ENCODE measurements at regions not wholly inside any gene's neighbourhood (a gene's known extent, or its start where the extent isn't known, plus 50 kb on each side); places are given as distances from the start of the nearest gene placed in this dataset.

GRCh38 chr1:58982259-58982998, 198.6 kb upstream of the JUN start (continued):
- no peak for TF ChIP-seq CTCF (IDR thresholded peaks at IDR 0.05; ENCODE audit: control extremely low read depth in 1 of 3, insufficient read depth in 1 of 3, low read depth in 1 of 3, low read length in 3 of 3)
- no peak for TF ChIP-seq RAD21 (IDR thresholded peaks at IDR 0.05 in 1 of 2, conservative IDR thresholded peaks at IDR 0.05 in 1 of 2; ENCODE audit: low read depth in 2 of 2, low read length in 2 of 2)

All from H1 (cell line).